GM18858 (cell line): ENCODE measurements at regions not wholly inside any gene's neighbourhood (a gene's known extent, or its start where the extent isn't known, plus 50 kb on each side); places are given as distances from the start of the nearest gene placed in this dataset.

Source experiments
- ATAC-seq: cut with Tn5 transposase; IDR thresholded peaks from one replicate; pipeline ENCODE4 v1.9.1; 2021; ENCODE audit not compliant: unreplicated experiment

DNA sequence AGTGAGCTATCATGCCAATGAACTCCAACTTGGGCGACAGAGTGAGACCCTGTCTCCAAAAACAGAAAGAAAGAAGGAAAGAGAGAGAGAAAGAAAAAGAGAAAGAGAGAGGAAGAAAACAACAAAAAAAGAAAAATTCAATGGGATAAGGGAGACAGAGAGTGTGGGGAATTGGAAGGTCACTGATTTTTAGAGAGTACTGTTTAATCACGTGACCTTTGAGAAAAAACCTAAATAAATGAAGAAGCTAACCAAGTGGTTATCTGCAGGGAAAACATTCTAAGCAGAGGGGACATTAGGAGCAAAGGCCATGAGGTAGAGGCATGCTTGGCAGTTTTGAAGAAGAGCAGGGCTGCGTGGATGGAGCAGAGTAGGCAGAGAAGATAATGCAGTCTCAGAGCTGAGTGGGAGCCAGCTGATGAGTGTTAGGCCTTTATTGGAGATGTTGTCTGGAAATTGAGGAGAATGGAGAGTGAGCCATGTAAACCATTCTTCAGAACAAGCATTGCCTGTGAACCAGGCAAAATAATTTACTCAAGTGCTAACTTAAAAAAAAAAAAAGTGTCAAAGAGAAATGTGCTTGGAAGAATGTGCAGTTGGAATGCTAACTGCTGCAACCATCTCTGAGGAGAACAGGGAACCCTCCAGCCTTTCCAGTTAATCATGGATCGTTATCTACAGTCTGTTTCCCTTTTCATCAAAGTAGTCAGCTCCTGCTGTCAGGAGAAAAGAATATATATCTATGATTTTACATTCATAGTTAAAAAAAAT is 377.3 kb upstream of the SEMA6D start:
- ATAC-seq: no peak

DNA sequence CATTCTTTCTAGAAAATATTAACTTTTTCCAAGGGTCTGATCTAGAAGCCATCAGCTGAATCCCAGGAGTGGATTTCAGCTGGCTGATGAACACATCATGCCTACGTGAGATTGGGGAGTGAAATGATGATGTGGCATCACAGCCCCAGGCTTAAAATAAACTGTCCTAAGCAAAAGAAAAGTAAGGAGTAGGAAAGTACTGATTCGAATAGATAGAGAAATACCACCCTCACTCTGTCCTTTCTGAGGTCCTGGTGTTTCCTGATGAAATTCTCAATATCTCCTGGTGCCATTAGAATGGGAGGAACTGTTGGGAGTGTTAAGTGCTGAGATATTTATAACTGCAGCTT is 376.8 kb upstream of the SEMA6D start:
- ATAC-seq: no peak

DNA sequence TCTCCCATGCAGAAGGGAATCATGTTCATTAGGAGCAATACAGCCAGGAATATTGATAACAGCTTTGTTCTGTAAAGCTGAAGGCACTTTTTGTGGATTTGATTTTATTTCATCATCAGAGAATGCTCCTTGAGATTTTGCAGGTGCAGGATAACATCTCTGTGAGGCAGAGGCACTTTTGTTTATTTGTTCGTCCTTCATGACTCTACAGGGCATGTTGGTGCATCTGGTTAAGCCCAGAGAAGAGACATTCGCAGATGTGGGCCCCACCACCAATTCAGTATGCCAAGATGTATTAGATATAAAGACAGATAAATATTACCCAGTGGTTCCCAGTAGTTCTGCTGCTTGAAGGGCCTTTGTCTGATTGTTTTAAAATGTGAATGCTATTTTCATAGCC is 368.1 kb upstream of the SEMA6D start:
- ATAC-seq: no peak

DNA sequence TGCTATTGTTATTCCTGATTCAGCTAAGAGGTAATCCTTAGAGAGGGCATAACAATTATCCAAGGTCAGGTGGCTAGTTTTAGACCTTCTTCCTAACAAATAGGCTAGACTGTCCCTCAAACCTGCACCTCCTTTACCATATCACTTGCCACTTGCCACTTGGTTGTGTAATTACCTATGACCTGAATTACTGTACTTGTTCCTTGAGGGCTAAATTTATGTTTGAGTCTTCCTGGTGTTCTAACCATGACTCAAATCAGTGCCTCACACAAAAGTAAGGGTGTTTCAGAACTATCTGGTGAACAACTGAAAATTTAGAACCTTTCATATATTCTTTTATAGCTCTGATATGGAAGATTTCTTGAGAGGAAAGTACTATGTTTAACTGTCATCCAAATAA is 365.8 kb upstream of the SEMA6D start:
- no peak for ATAC-seq

- ATAC-seq: no peak
Measured at GRCh38 chr15:47352217-47352616, 365.1 kb upstream of the SEMA6D start.

- no peak for ATAC-seq
Measured at GRCh38 chr15:47355759-47356158, 361.5 kb upstream of the SEMA6D start.

GRCh38 chr15:47356297-47356696 is 361.0 kb upstream of the SEMA6D start:
- no peak for ATAC-seq

DNA sequence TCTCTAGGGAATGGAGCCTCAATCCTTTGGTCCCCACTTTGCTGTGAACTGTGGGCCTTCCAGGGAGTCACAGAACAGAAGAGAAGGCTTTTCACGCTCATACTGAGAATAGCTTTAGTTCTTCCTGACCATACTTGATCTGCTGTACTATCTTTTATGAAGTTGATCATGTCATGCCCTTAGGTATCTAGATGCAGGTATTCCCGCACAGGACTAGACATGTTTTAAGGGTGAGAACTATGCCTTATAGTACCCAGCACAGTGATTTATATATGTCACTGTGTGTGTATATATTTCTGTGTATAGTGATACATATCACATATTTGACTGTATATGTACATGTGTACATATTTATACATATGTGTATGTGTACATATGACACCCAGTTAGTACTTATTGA is 358.4 kb upstream of the SEMA6D start:
- ATAC-seq: no peak

DNA sequence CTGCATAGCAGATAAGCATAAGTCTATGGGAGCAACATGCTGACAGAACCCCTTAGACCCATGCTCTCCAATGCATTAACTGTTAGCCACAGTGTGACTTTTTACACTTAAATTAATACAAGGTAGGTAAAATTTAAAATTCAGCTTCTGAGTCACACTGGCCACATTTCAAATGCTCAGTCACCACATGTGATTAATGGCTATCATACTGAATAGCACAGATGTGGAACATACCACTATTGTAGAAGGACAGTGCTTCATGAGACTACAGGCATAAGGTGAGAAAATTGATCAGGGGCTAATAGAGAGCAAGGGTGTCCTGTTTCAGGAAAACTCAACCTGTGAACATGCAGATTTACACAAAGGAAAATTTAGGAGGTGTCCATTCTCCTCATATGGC is 357.0 kb upstream of the SEMA6D start:
- ATAC-seq: no peak

DNA sequence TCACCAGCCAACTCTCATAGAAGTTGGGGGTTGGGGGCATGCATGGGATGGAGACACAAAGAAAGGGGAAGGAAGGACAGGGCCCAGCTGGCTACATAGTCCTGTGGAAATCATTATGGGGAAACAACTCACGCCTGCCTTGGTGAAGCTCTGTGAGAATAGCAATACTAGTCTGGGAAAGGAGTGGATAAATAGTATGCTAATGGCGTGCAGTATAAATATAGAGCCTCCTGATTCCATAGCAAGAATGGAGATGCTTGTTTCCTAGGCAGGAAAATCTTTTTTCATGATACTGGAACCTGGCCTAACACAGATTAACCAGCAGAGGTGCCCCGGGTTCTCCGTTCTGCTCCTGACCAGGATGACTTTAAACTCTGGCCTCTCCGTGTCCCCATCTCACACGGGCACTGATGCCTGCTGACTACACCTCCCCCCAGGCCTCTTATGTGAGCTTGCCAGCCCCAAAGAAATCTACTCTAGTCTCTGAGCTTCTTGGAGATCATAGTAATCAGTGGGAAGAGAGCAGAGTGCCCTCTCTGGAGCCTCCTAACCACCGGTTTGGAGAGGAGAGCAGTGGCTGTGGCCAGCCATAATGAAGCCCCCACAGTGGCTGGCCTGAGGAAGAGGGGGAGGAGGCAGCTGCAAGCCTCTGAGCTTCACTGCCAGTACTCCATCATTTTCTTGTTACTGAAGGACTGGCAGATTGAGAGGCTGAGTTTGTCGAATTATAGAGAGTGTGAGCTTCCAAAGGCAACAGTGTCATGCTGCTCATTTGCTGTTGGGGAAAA is 355.0 kb upstream of the SEMA6D start:
- no peak for ATAC-seq

DNA sequence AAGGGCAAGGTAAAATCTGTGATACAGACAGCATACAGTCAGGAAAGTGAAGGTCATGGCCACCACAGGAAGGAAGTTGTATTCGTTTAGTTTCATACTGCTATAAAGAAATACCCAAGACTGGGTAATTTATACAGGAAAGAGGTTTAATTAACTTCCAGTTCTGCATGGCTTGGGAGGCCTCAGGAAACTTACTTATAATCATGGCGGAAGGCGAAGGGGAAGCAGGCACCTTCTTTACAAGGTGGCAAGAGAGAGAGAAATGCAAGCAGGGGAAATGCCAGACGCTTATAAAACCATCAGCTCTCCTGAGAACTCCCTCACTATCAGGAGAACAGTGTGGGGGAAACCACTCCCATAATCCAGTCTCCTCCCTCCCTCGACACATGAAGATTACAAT is 353.7 kb upstream of the SEMA6D start:
- ATAC-seq: no peak

DNA sequence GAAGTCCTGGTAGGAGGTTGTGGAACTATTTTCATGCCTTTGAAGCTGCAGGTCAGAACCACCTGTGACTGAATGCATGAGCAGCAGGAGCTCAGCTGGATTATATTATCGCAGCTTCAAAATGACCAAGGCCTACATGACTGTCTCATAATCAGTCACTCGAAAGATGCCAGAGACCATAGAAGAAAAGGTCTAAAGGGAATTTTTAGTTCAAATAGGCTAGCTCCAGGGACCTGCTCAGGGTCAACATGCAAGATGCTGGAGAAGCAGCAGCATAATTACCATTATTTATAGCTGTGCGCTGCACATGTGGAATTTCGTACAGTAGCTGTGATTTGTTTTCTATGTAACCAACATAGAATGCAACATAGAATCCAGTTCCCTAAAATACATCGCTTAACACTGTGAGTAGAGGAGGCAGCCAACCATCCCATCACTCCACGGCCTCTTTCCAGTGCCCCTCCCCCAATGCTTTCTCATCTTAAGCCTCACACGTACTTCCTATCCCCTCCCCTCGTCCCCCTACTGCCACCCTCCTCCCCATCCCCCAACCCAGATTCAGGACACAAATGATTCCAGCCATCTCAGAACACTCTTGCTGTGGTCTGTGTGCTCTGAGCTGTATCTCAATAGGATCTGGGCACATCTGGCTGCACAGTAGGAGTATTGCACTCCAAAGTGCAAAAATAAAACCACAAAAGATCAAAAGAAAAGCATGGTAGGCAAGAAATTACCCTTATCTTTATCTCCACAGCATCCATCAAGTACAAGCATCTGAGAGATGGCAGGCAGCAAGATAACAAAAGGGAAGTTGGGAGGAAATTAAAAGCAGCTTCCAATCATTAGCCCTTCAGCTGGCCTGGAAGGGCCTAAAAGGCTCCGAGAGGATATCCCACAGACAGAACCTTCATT is 352.8 kb upstream of the SEMA6D start:
- ATAC-seq: no peak

DNA sequence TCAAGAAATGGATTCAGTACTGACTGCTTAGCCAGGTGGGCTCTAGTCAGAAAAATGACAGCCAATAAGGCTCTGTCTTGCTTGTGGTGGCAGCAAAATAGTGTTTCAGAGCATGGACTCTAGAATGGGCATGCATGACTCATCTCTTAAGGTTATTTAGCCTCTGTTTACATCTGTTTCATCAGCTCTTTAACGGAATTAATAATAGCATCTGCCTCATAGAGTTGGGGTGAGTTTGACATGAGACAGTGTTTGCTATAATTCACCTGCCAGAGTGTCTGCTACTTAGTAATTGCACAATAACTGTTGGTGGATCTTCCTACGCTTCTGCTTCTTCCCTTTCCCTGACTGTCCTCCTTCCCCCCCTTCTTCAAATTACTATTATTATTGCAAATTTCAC is 350.4 kb upstream of the SEMA6D start:
- ATAC-seq: no peak

DNA sequence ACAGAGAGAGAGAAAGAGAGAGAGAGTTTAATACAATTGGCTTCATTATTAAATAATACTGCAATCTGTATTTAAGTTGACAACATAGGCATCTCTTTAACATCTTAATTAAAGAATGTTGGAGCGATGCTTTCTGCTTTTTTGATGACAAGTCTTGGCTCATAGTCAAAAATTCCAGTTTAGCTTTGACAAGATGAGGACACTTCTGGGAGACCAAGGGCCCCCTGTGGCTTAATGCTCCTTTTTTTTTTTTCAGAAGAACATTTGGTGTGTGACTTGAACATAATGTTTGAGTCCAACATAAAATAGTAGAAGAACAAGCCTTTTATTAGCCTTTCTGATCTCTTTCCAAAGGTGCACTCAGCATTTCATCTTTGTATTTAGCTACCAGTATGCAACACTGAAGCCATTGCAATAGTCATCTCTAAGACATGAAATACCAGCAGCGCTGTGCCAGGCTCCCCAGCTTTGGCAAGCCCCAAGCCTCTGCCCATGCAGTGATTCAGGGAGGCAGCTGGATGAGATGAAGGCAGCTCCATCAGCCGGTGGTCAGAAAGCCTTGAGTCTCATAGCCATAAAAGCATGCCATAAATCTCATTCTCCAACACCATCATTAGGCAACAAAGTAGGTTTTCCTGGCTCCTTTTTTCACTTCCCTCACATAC is 349.4 kb upstream of the SEMA6D start:
- no peak for ATAC-seq

DNA sequence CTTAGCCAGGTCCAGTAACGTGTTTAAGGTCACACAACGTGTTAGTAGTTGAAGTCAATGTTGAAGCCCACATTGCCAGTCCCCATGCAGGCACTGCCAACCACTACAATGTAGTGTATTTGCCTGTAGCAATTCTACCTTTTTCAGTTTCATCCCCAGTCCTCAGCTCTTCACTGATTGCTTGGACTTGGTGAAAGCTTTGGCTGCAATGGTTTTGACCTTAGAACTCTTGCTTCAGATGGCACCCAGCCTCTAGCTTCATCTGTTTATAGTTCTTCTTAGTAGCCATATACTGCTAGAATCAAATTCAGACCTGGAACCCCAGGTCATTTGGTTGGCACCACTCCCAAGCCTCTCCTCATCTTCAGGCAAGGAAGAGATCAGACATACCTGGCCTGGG is 345.4 kb upstream of the SEMA6D start:
- ATAC-seq: no peak

GRCh38 chr15:47374222-47374621 is 343.1 kb upstream of the SEMA6D start:
- ATAC-seq: no peak

GRCh38 chr15:47376190-47376589 is 341.1 kb upstream of the SEMA6D start:
- no peak for ATAC-seq

DNA sequence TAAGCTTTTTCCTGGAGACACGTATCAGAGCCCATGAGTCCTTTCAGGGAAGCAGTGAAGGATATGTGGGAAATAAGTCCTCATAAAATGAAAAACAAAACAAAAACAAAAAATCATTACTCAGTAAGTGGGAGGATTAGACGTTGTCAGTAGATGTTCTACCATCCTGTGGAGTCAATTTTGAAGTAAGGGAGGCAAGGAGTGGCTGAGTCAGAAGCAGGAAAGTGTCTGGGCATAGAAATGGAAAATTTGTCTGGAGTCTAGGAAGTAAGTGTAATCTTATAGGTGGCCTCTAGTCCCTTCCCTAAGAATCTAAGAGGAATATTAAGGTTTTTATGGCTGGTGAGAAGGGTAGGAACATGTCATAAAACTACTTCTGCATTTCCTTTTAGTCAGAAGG is 339.8 kb upstream of the SEMA6D start:
- ATAC-seq: no peak

- no peak for ATAC-seq
Measured at GRCh38 chr15:47378527-47378926, 338.8 kb upstream of the SEMA6D start.

DNA sequence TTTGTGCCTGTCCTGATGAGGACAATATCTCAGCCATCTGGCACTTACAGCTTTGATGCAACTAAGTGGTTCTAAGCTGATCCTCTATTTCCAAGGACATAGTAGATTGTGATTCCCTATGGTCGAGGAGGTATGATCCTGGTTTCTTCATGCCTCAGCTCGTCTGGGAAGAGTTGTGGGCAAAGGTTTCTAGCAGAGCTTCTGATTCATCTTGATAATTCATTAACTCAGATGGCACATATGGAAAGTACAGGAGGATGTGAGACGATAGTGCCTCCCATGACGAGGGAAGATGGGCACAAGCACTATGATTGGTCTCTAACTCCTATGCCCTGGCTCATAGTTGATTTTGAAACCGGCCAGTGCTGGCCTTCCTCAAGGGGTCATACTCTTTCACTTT is 334.2 kb upstream of the SEMA6D start:
- ATAC-seq: no peak

- no peak for ATAC-seq
Measured at GRCh38 chr15:47383801-47384200, 333.5 kb upstream of the SEMA6D start.
